Choroid plexus epithelial cell (primary cell): ENCODE measurements at regions not wholly inside any gene's neighbourhood (a gene's known extent, or its start where the extent isn't known, plus 50 kb on each side); places are given as distances from the start of the nearest gene placed in this dataset.

Source experiments
- DNase-seq: peaks from one replicate; pipeline ENCODE4 v3.0.0-alpha.2; 2010; ENCODE audit warnings: low read depth
- H3K4me3 ChIP-seq: 2 replicates; pipeline ENCODE4 v1.5.1; 2011; ENCODE audit warnings: low read depth, mild to moderate bottlenecking, control low read depth, low read length, moderate library complexity
- TF ChIP-seq, protein P1 (sequence below): conservative IDR thresholded peaks from 2 replicates; pipeline ENCODE4 v1.5.1; 2011; ENCODE audit warnings: low read depth, mild to moderate bottlenecking, control low read depth, inconsistent platforms, low read length, moderate library complexity

- no peak overlapping the region for H3K4me3 ChIP-seq
- TF ChIP-seq, protein P1, sequence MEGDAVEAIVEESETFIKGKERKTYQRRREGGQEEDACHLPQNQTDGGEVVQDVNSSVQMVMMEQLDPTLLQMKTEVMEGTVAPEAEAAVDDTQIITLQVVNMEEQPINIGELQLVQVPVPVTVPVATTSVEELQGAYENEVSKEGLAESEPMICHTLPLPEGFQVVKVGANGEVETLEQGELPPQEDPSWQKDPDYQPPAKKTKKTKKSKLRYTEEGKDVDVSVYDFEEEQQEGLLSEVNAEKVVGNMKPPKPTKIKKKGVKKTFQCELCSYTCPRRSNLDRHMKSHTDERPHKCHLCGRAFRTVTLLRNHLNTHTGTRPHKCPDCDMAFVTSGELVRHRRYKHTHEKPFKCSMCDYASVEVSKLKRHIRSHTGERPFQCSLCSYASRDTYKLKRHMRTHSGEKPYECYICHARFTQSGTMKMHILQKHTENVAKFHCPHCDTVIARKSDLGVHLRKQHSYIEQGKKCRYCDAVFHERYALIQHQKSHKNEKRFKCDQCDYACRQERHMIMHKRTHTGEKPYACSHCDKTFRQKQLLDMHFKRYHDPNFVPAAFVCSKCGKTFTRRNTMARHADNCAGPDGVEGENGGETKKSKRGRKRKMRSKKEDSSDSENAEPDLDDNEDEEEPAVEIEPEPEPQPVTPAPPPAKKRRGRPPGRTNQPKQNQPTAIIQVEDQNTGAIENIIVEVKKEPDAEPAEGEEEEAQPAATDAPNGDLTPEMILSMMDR = no peak
- DNase-seq = no peak
Measured at GRCh38 chr1:95396557-95396956, 162.5 kb downstream of the RWDD3 start.

- H3K4me3 ChIP-seq = no peak overlapping the region
- DNase-seq = no peak
- TF ChIP-seq, protein P1 = no peak
Measured at GRCh38 chr1:95402780-95403179, 168.8 kb downstream of the RWDD3 start.

GRCh38 chr1:95406279-95406678 is 172.3 kb downstream of the RWDD3 start:
- no peak for DNase-seq
- TF ChIP-seq, protein P1 = no peak

GRCh38 chr1:95407131-95407885 is 173.3 kb downstream of the RWDD3 start:
- DNase-seq = peak; percentile 0
- TF ChIP-seq, protein P1 = no peak

More at GRCh38 chr1:95406279-95406678, 172.3 kb downstream of the RWDD3 start:
- no peak overlapping the region for H3K4me3 ChIP-seq

DNA sequence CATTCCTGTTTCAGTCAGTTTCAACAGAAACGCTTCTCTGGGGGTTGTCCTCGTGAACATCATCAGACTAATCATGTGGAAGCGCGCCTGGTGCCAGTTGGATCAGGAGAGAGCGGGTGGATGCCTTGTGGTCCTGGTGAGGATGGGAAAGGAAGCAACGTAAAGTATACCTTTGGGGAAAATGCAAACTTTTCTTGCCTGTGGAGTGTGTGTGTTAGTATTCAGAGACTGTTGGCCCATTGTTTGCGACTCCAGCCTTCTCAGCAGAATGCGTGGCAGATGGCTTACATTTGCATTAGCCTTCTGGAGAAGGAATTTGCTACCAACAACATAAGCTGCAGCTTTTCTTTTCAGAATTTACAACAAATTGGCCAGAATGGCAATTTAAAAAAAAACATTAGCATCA is 173.9 kb downstream of the RWDD3 start:
- TF ChIP-seq, protein P1 = no peak
- DNase-seq = no peak
- H3K4me3 ChIP-seq = no peak overlapping the region

More at GRCh38 chr1:95407131-95407885, 173.3 kb downstream of the RWDD3 start:
- H3K4me3 ChIP-seq = no peak overlapping the region

DNA sequence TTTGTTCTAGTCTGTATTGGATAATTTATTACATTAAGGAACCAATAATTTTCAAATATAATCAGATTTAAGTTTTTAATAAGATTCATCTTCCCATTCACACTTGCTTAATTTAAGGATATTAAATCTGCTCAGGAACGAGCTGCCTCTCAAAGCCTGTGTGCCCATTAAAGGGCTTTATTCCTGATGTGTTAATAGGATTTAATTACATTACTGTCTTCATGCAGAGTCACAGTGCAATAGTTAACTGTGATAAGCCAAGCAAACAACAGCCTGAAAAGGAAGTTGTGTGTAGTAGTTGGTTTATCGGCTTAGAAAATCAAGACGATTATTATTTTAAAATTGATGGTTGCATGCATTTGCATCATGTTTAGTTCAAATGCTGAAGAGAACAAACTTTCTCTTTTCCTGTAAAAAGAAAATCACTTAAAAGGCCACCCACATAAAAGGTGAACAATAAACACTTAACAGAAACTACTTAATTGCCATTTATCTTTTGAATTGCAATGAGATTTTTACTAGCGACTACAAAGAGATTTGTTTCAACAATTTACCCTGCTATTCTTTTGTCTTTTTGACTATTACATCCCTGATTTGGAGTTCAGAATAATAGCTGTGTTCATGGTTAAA is 174.6 kb downstream of the RWDD3 start:
- TF ChIP-seq, protein P1 = no peak
- no peak for DNase-seq
- no peak overlapping the region for H3K4me3 ChIP-seq
